ENCODE measurements at regions not wholly inside any gene's neighbourhood (a gene's known extent, or its start where the extent isn't known, plus 50 kb on each side); places are given as distances from the start of the nearest gene placed in this dataset.
"Not testable (repeated sequence)": the region's sequence is repeated elsewhere in the genome, so short reads cannot be mapped to it uniquely, and the experiment has no call there.

- DNase-seq = not testable (repeated sequence)
Observed at GRCh38 chr11:122193881-122194480, 78.0 kb upstream of the BLID start.

- DNase-seq = no peak
Observed at GRCh38 chr11:122193457-122193856, 77.4 kb upstream of the BLID start.

GRCh38 chr11:122192634-122193255 lies 76.7 kb upstream of the BLID start:
- no peak for DNase-seq

- DNase-seq = no peak
Observed at GRCh38 chr11:122190768-122191167, 74.8 kb upstream of the BLID start.

GRCh38 chr11:122189229-122189628 lies 73.2 kb upstream of the BLID start:
- DNase-seq = no peak

- no peak for DNase-seq
Observed at GRCh38 chr11:122187373-122188165, 71.6 kb upstream of the BLID start.

- no peak for DNase-seq
Observed at GRCh38 chr11:122186439-122187080, 70.5 kb upstream of the BLID start.

DNA sequence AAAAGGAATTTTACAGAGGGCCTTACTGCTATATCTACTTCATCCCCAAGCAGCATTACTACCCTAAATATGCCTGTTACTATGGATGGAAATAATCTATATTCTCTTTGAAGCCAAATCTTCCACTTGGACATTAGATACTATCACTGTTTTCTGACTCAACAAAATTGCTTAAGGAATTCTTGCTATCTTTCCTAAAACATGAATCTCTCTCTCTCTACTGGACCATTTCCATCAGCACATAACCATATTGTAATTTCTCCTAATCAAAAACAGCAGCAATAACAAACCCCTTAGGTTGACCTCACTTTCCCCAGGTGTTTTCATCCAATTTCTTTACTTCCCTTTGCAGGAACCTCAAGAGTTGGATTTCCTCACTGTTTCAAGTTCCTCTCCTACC lies 67.9 kb upstream of the BLID start:
- DNase-seq = no peak

- no peak for DNase-seq
Observed at GRCh38 chr11:122181893-122182292, 65.9 kb upstream of the BLID start.

DNA sequence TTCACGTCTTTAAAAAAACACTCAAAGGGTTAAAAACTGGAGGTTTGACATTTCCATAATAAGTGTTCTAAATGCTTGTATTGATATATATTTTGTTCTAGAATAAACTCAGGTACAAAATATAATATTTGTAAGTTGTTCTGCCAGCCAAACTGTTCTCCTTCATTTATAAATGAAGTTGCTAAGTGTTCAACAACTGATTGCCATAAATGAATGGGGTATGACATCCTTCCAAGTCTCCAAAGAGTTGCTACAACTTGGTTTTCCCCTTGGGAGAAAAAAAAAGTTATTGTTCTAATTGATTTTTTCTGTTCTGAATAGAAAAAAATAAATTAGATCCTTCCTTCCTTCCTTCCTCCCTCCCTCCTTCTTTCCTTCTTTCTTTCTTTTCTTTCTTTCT lies 65.4 kb upstream of the BLID start:
- no peak for DNase-seq

GRCh38 chr11:122179961-122180834 lies 64.2 kb upstream of the BLID start:
- no peak for DNase-seq

DNA sequence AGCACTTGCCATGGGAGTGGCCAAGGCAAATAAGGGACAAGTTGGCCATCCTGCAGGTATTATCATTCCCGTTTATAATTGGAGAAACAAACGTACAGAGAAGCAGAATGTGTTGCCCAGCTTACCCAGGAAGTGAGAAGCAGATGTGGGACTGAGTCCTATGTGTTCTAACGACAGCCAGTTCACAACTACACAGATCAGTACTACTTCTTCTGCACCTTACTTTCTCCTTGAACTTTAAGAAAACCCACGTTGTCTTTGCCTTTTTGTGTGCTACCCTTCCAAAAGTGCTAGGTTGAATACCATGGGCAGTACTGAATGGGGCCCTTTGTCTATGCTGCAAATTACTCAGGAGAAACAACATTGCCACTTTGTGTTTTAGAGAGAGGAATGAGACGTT lies 62.8 kb upstream of the BLID start:
- DNase-seq = no peak

DNA sequence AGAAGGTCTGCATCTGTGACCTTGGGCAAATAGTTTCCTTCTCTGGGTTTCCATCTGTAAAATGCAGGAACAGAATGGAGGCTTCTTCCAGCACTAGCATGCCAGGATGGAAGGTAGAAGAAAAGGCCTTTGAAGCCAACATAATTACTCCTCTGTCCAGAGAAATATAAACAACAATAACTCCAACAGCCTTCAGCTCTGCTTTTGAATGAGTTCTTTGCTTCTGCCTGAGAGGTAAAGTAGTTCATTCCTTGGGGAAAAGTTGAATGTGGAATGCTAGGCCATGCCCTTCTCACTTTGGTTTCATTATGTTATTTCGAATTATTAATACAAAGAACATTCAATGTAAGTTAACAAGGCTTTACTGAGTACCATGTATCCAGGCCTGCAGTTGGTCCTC lies 61.2 kb upstream of the BLID start:
- no peak for DNase-seq

DNA sequence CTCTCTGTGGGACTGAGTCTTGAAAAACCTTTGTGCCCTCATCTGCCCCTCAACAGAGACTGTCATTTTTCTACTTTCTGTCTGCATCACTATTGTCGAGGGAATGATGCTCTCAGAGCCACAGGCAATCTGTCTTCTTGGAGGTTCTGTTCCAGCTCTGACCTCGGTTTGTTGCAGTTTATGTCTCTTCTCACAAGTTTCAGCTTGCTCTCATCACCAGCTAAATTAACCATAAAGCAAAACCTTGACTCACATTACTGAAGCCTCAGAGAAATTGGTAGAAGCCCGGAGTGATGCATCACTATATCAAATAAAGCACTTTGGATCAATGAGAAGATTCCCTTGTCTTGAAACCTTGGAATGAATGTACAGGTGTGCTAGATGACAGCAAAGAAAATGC lies 60.6 kb upstream of the BLID start:
- no peak for DNase-seq

DNA sequence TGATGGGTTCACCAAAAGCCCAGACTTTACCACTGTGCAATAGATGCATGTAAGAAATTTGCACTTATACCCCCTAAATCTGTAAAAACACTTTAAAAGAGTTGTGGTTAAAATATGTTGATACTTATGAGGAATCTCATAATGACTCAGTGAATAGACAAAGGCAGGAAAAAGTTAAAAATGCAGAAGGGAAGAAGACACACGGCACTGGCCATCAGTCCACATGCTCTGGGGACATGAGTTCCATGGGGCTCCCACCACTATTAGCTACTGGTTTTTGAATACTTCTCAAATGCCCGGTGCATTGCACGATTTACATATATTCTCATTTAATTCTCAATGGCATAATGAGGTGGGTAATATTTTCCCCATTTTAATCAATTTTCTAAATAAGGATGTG lies 59.3 kb upstream of the BLID start:
- DNase-seq = no peak

GRCh38 chr11:122173587-122173986 lies 57.6 kb upstream of the BLID start:
- DNase-seq = no peak

DNA sequence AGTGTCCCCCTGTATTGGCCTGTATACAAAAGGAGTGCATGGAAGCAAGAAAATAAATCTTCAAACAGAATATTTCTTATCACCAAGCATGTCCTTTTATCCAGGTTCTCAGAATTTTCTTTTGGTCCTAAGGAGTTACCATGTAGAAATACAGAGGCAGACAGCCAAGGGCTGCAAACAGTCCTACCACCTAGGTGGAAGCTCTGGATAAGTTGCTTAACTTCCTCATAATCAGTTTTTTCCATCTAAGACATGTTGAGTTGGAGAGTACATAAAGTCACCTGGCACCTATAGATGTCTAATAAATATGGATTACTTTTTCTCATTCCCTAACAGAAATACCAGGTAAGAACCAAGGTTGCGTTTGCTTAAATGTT lies 57.0 kb upstream of the BLID start:
- no peak for DNase-seq

- no peak for DNase-seq
Observed at GRCh38 chr11:122172352-122173073, 56.5 kb upstream of the BLID start.

DNA sequence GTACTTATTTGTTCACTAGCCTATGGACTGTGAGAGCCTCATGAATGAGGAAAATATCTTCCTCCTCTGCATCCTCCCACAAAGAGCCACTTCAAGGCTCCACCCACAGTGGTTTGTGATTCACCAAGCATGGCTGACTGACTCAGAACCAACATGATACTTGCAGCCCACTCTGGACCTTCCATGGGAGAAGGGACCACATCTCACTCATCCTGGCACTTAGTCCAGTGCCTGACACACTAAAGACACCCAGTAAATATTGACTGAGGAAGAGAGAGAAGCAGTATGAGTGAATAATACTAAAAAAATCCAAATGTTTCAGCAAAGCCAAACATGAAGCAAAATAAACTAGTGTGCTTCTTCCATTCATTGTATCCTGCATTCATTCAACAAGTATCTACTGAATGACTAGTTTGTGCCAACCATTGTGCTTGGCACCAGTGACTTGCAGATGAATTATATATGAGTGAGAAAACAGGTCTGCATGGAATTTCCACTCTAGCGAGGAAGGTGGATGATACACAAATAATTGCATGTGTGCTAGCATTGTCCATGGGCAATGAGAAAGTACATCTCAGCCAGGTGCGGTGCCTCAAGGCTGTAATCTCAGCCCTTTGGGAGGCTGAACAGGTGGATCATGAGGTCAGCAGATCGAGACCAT lies 54.9 kb upstream of the BLID start:
- DNase-seq = no peak

DNA sequence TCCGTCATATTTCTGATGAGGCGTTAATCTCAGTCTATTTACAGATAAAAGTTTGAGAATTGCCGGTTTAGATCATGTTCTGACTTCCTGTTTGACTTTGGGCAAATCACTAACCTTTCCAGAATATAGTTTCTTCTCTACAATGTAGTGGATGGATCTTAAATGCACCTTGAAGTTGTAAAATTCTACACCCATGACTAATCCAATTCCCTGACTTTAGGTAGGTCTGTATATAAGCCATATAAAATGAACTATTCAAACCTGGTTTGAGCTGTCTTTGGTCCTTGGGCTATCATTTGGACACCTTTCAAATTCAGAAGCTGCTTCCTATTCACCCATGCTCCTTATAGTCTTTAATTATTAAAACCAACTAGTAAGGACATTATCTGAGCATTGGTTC lies 52.2 kb upstream of the BLID start:
- no peak for DNase-seq

- no peak for DNase-seq
Observed at GRCh38 chr11:122167100-122167499, 51.1 kb upstream of the BLID start.

All from NCI-H2081 (cell line).